SK-N-SH (cell line): ENCODE measurements at regions not wholly inside any gene's neighbourhood (a gene's known extent, or its start where the extent isn't known, plus 50 kb on each side); places are given as distances from the start of the nearest gene placed in this dataset.

Source experiments
- CTCF ChIA-PET: fragments of 300-600, 350-600 bp; formaldehyde crosslinking; extraction: SDS; loops from one replicate; lab custom pipeline; 2021; lab: Yijun Ruan, JAX
- POLR2A ChIA-PET: fragments of 350-600 bp; sonication (Branson Sonifier 250); formaldehyde crosslinking; extraction: SDS; loops from one replicate; lab custom pipeline; 2020; ENCODE audit warnings: antibody characterized with exemption, inconsistent platforms; lab: Yijun Ruan, JAX
- DNase-seq: peaks from one replicate; pipeline ENCODE4 v3.0.0; 2012
- H2AFZ ChIP-seq: fragments of 200-600 bp; sonication (generic); 2 replicates; pipeline ENCODE4 v1.8.1; 2016; ENCODE audit warnings: antibody characterized with exemption, mild to moderate bottlenecking, low read depth
- H3F3A ChIP-seq: fragments of 200-600 bp; sonication (generic); replicated peaks from 2 replicates; pipeline ENCODE3; 2016; ENCODE audit warnings: antibody characterized with exemption, mild to moderate bottlenecking; ENCODE audit not compliant: insufficient read depth
- H3K27ac ChIP-seq, 2 experiments: fragments of 200-500 bp in 1 of 2; fragments of 200-600 bp in 1 of 2; sonication (Bioruptor generic) in 1 of 2; sonication (generic), shearing (Covaris generic) in 1 of 2; 2 replicates each; pipeline versions ENCODE4 v1.5.1 to v1.6.1; 2014 to 2016; ENCODE audit warnings: low read depth in 2 of 2, inconsistent platforms in 1 of 2, low read length in 1 of 2, mild to moderate bottlenecking in 1 of 2, mixed read lengths in 1 of 2
- H3K27me3 ChIP-seq: fragments of 200-600 bp; sonication (generic), shearing (Covaris generic); 2 replicates; pipeline ENCODE4 v1.6.1; 2016; ENCODE audit warnings: mixed run types; ENCODE audit not compliant: insufficient read depth
- H3K36me3 ChIP-seq, 2 experiments: fragments of 200-500 bp in 1 of 2; fragments of 200-600 bp in 1 of 2; sonication (Bioruptor generic) in 1 of 2; sonication (generic) in 1 of 2; replicated peaks in 1 of 2; 2 replicates each; pipeline versions ENCODE3 to v1.5.1; 2014 to 2016; ENCODE audit warnings: low read length in 1 of 2, mild to moderate bottlenecking in 1 of 2; ENCODE audit not compliant: insufficient read depth in 2 of 2, control insufficient read depth in 1 of 2
- H3K4me1 ChIP-seq, 2 experiments: fragments of 200-500 bp in 1 of 2; fragments of 200-600 bp in 1 of 2; sonication (Bioruptor generic) in 1 of 2; sonication (generic), shearing (Covaris generic) in 1 of 2; 2 replicates each; pipeline versions ENCODE4 v1.5.1 to v1.6.1; 2014 to 2016; ENCODE audit warnings: low read depth in 1 of 2, low read length in 1 of 2, mixed run types in 1 of 2; ENCODE audit not compliant: insufficient read depth in 2 of 2, control insufficient read depth in 1 of 2
- H3K4me2 ChIP-seq: fragments of 200-600 bp; sonication (generic), shearing (Covaris generic); 2 replicates; pipeline ENCODE4 v1.6.1; 2017; ENCODE audit warnings: mixed run types
- H3K4me3 ChIP-seq, 2 experiments: fragments of 200-500 bp in 1 of 2; fragments of 200-600 bp in 1 of 2; sonication (Bioruptor generic) in 1 of 2; sonication (generic), shearing (Covaris generic) in 1 of 2; 2 replicates each; pipeline versions ENCODE4 v1.5.1 to v1.8.1; 2014 to 2016; ENCODE audit warnings: low read depth in 2 of 2, inconsistent platforms in 1 of 2, low read length in 1 of 2, mild to moderate bottlenecking in 1 of 2, mixed read lengths in 1 of 2, moderate library complexity in 1 of 2
- H3K79me2 ChIP-seq: fragments of 200-600 bp; sonication (generic); 2 replicates; pipeline ENCODE4 v1.8.1; 2017; ENCODE audit warnings: mild to moderate bottlenecking; ENCODE audit not compliant: insufficient read depth
- H3K9ac ChIP-seq: fragments of 200-600 bp; sonication (generic); 2 replicates; pipeline ENCODE4 v1.6.1; 2017; ENCODE audit warnings: mixed run types
- H3K9me2 ChIP-seq: fragments of 200-600 bp; sonication (generic); 2 replicates; pipeline ENCODE4 v1.6.1; 2017; ENCODE audit warnings: mixed run types
- H3K9me3 ChIP-seq: fragments of 200-600 bp; sonication (generic); 2 replicates; pipeline ENCODE4 v1.6.1; 2017; ENCODE audit warnings: mixed run types, mild to moderate bottlenecking, moderate library complexity
- H4K20me1 ChIP-seq: fragments of 200-600 bp; sonication (generic); 2 replicates; pipeline ENCODE4 v1.6.1; 2017; ENCODE audit warnings: mild to moderate bottlenecking, mixed run types; ENCODE audit not compliant: insufficient read depth
- CHD2 ChIP-seq: fragments of 150-350 bp; IDR thresholded peaks from 2 replicates; pipeline ENCODE4 v1.6.1; 2018; ENCODE audit warnings: low read length; ENCODE audit not compliant: partially characterized antibody
- CTCF ChIP-seq: fragments of 200-600 bp; sonication (generic); IDR thresholded peaks from 2 replicates; pipeline ENCODE4 v1.6.1; 2017; ENCODE audit warnings: antibody characterized with exemption, mild to moderate bottlenecking, moderate library complexity
- FOSL2 ChIP-seq: IDR thresholded peaks from 2 replicates; pipeline ENCODE4 v1.4.0; 2012; ENCODE audit warnings: low read depth, mild to moderate bottlenecking, moderate library complexity, borderline replicate concordance
- FOXM1 ChIP-seq: IDR thresholded peaks from 2 replicates; pipeline ENCODE4 v1.4.0; 2012; ENCODE audit warnings: low read depth, mild to moderate bottlenecking
- GATA2 ChIP-seq: sonication (generic); formaldehyde crosslinking; IDR thresholded peaks from 2 replicates; pipeline ENCODE4 v1.5.0; 2020; ENCODE audit warnings: mild to moderate bottlenecking, missing genetic modification reagents
- IRF3 ChIP-seq: fragments of 150-350 bp; IDR thresholded peaks from 2 replicates; pipeline ENCODE4 v1.6.1; 2016; ENCODE audit warnings: mild to moderate bottlenecking, low read depth, low read length
- MEF2A ChIP-seq: IDR thresholded peaks from 2 replicates; pipeline ENCODE4 v1.4.0; 2012; ENCODE audit warnings: low read depth, borderline replicate concordance
- NFIC ChIP-seq: IDR thresholded peaks from 2 replicates; pipeline ENCODE4 v1.4.0; 2012; ENCODE audit warnings: borderline replicate concordance
- POLR2AphosphoS5 ChIP-seq: IDR thresholded peaks from 2 replicates; pipeline ENCODE4 v1.6.1; 2012; ENCODE audit warnings: low read depth, low read length
- RAD21 ChIP-seq: IDR thresholded peaks from 2 replicates; pipeline ENCODE4 v1.6.1; 2012; ENCODE audit warnings: mild to moderate bottlenecking, low read length
- RCOR1 ChIP-seq: fragments of 150-350 bp; IDR thresholded peaks from 2 replicates; pipeline ENCODE4 v1.6.1; 2017; ENCODE audit warnings: antibody characterized with exemption, low read length
- RFX5 ChIP-seq: IDR thresholded peaks from 2 replicates; pipeline ENCODE4 v1.6.1; 2012; ENCODE audit warnings: mild to moderate bottlenecking, improper control_type of control experiment, low read length
- RXRA ChIP-seq: IDR thresholded peaks from 2 replicates; pipeline ENCODE4 v1.4.0; 2012; ENCODE audit warnings: low read depth, mild to moderate bottlenecking, borderline replicate concordance
- SIN3A ChIP-seq: IDR thresholded peaks from 2 replicates; pipeline ENCODE4 v1.6.1; 2012; ENCODE audit warnings: low read depth, mild to moderate bottlenecking, low read length, moderate library complexity, borderline replicate concordance
- TAF1 ChIP-seq: IDR thresholded peaks from 2 replicates; pipeline ENCODE4 v1.6.1; 2012; ENCODE audit warnings: low read depth, mild to moderate bottlenecking, low read length, moderate library complexity, borderline replicate concordance
- TEAD4 ChIP-seq: IDR thresholded peaks from 2 replicates; pipeline ENCODE4 v1.4.0; 2012; ENCODE audit warnings: mild to moderate bottlenecking, borderline replicate concordance; ENCODE audit not compliant: insufficient read depth
- YY1 ChIP-seq: IDR thresholded peaks from 2 replicates; pipeline ENCODE4 v1.4.0; 2012; ENCODE audit warnings: low read depth, mild to moderate bottlenecking
- WGBS: methylation state at CpG from one replicate; pipeline ENCODE4 v1.1.6; 2017; ENCODE audit warnings: low lambda C conversion rate; 5-methylcytosine and 5-hydroxymethylcytosine counted together

- H3K4me1 ChIP-seq = no peaks in the 10 kb centered on the region
- H3K36me3 ChIP-seq = no peaks in the 10 kb centered on the region
- H3K79me2 ChIP-seq = no peaks in the 10 kb centered on the region
- no peak overlapping the region for H3K27ac ChIP-seq
- H3K9me2 ChIP-seq = no peaks in the 10 kb centered on the region
- ChIA-PET CTCF (no interaction called here), POLR2A (no interaction called here)
- no peak overlapping the region for H3K9ac ChIP-seq
- TF ChIP-seq NFIC = no peak
- no peak for TF ChIP-seq CTCF
- TF ChIP-seq FOXM1 = no peak
- no peak for TF ChIP-seq TAF1
- no peak for TF ChIP-seq FOSL2
- no peak for TF ChIP-seq GATA2 (CRISPR knock-in tag)
- TF ChIP-seq YY1 = no peak
- no peak for TF ChIP-seq TEAD4
- TF ChIP-seq RXRA = no peak
- TF ChIP-seq MEF2A = no peak
- H3F3A ChIP-seq = no peaks in the 10 kb centered on the region
- no peak for DNase-seq
- 13% methylated on average over 1 of the region's 6 CpGs for WGBS
- H2AFZ ChIP-seq = no peak overlapping the region
- no peaks in the 10 kb centered on the region for H4K20me1 ChIP-seq
- no peak overlapping the region for H3K4me3 ChIP-seq
- H3K9me3 ChIP-seq = no peaks in the 10 kb centered on the region
- no peak overlapping the region for H3K4me2 ChIP-seq
- H3K27me3 ChIP-seq = no peaks in the 10 kb centered on the region
Measured at GRCh38 chr4:96654045-96654444, 814.2 kb downstream of the PDHA2 start.

GRCh38 chr4:96670381-96670780 is 830.5 kb downstream of the PDHA2 start:
- Histone ChIP-seq H3F3A (no peaks in the 10 kb centered on the region), H3K9ac (no peak overlapping the region), H4K20me1 (no peaks in the 10 kb centered on the region), H3K9me3 (no peaks in the 10 kb centered on the region), H3K79me2 (no peaks in the 10 kb centered on the region), H3K9me2 (no peaks in the 10 kb centered on the region), H3K4me3 (no peak overlapping the region), H2AFZ (no peak overlapping the region), H3K27ac (no peak overlapping the region), H3K36me3 (no peaks in the 10 kb centered on the region), H3K27me3 (no peaks in the 10 kb centered on the region), H3K4me2 (no peak overlapping the region), H3K4me1 (no peaks in the 10 kb centered on the region)
- ChIA-PET CTCF (no interaction called here), POLR2A (no interaction called here)
- TF ChIP-seq RCOR1 (no peak), RXRA (no peak), IRF3 (no peak), CHD2 (no peak), RFX5 (no peak), TAF1 (no peak), POLR2AphosphoS5 (no peak), SIN3A (no peak), FOSL2 (no peak), GATA2 (CRISPR knock-in tag) (no peak), RAD21 (no peak)
- WGBS = 23% methylated on average over 2 of the region's 2 CpGs
- no peak for DNase-seq
